GM21529 (cell line): ENCODE measurements at regions not wholly inside any gene's neighbourhood (a gene's known extent, or its start where the extent isn't known, plus 50 kb on each side); places are given as distances from the start of the nearest gene placed in this dataset.

ENCODE experiments used
- ATAC-seq: cut with Tn5 transposase; IDR thresholded peaks from one replicate; pipeline ENCODE4 v1.9.1; 2021; ENCODE audit not compliant: unreplicated experiment

- no peak for ATAC-seq
Observed at GRCh38 chr17:72206376-72206775, 85.6 kb downstream of the SOX9 start.

GRCh38 chr17:72208832-72209231, 88.0 kb downstream of the SOX9 start:
- ATAC-seq, result no peak

- no peak for ATAC-seq
Observed at GRCh38 chr17:72212041-72212440, 91.2 kb downstream of the SOX9 start.

DNA sequence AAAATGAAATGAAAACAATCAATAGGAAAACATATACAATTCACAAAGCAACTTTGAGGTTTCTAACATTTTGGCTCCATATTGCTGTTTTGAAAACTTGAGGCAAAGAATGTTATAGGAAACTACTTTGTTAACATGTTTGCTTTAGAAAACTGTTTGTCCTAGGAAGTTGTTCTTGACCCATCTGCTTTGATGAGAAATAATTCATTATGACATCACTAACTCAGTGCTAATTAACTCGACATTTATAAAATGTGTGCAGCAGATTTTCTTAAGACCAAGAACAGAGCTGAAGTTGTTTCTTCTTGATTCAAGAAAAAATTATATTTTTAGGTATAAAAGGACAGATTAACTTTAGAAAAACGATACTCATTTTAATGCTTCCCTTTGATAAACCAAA, 94.7 kb downstream of the SOX9 start:
- no peak for ATAC-seq

- ATAC-seq, result no peak
Observed at GRCh38 chr17:72215928-72216327, 95.1 kb downstream of the SOX9 start.

GRCh38 chr17:72219137-72219823, 98.5 kb downstream of the SOX9 start:
- ATAC-seq, result no peak

DNA sequence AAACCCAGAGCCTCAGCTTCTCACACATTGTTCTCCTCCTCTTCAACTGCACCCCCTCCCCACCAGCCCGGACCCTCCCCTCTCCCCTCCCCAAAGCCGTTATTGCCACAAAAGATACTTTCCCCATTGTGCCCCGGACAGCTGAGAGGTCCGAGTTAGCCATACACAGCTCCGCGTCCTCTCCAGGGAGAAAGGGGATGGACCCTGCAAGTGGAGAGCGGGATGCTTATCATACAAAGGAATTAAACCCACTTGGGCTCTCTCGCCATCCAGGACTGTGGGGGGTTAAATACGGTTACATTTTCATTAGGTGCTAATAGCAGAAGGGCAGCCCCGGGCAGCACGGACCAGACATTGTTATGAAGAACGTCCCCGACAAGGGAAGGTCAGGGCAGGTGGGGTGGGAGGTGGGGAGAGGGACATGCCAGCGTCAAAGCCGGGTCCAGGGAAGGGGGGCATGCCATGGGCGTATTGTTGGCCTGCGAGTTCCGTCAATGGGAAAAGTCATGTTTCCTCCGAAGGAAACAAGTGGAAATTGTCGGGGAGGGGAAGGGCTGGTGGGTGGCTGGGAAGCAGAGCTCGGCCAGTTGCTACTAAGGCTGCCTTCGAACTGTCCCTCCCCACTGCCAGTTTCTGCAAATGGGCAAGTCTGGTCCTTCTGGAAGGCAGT, 99.1 kb downstream of the SOX9 start:
- ATAC-seq, result no peak

- ATAC-seq, result no peak
Observed at GRCh38 chr17:72222661-72223380, 102.0 kb downstream of the SOX9 start.

DNA sequence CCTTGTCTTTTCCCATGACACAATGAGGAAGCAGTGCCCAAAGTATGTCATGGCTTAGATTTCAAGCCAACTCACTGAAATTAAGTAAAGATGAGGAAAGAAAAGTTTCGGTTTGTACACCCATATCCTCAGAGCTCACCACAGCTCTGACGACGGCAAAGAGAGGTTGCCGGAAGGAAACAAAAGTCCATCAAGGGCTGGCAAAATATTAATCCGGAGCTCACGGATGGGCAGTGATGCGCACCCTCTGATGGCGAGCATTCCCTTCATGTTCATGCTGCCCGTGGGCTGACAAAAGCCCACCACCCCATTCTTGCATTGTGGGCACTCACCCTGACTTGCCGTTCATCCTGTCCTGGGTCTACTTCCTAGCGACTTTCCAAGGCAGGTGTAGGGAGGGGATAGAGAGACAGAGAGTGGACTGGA, 103.1 kb downstream of the SOX9 start:
- no peak for ATAC-seq

DNA sequence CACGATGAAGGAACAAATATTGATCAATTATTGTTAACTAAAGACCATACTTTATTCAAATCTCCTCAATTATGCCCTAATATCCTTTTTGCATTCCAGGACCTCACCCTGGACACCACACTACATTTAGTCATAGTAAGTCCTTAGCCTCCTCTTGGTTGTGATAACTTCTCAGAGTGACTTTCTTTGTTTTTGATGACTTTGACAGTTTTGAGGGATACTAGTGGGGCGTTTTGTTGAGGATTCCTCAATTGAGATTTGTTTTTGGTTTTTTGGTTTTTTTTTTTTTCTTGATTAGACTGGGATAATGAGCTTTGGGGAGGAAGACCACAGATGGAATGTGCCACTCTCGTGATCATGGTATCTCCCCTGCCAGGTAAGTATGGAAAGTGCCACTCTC, 105.5 kb downstream of the SOX9 start:
- no peak for ATAC-seq

DNA sequence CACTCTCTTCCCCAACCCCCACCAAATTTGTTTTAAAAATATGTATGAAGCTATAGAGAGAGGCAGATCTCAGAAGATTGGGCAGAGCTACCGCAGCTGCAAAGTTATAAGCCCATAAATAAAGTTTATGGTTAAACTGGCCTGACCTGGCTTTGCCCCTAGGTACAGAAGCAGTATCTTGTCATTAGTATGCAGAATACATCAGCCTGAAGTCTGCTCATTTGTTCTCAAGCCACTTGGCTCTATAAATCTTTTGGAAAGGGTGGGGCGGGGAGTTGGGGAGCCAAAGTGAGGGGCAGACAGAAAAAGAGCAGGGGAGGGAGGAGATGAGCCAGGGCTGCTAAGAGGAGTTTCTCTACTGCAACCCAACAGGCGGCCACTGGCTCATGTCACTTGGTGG, 113.2 kb downstream of the SOX9 start:
- no peak for ATAC-seq

DNA sequence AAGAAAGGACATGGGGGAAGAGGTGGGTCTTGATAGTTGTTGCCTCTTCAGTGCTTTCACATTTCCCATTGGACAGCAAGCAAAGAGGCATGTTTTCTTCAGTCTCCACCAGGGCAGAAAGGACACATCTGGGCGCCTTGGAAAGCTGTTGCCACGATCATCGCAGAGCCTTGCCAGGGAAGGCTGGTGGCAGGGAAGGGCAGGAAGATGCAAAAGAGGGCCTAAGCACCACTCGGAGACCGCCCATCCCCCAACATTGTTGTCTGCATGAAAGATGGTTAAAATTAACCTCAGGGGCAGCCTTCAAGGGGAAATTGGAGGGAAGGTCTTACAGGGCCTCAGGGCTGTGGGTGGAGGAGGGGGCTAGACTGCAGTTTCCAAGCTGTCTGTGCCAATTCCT, 114.2 kb downstream of the SOX9 start:
- no peak for ATAC-seq

- ATAC-seq, result no peak
Observed at GRCh38 chr17:72236980-72237633, 116.3 kb downstream of the SOX9 start.

DNA sequence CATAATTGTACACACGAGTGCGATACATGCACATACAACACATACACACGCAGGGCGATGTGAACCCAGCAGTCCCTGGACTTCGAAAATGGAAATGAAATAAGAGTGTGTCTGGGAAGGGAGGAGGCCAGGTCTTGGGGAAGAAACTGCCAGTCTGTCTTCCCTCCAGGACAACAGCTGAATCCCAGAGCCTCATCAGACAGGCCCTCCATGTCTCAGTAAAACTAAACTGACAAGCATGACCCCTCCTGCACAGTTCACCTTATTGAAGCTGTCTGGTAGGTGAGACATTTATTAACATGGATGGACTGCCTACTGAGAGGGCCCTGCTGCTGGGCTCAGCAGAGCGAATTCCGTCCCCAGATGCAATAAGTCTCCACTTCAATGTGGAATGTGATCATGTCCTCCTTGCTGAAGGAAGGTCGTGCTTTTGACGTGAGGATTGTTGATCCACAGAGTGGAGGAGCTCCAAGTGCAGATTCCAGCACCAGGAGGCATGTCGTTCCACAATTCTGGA, 117.4 kb downstream of the SOX9 start:
- ATAC-seq, result no peak

DNA sequence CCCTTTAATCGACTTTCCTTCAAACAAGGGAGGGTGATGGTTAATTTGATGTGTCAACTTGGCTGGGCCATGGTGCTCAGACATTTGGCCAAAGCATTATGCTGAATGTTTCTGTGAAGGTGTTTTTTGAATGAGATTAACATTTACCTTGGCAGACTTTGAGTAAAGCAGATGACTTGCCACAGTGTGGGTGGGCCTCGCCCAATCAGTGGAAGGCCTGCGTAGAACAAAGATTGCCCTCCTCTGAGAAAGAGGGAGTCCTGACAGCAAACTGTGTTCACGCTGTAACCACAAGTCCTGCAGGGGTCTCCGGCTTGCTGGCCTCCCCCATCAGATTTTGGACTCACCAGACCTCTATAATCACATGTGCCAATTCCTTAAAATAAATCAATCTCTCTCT, 118.7 kb downstream of the SOX9 start:
- ATAC-seq, result no peak

GRCh38 chr17:72240333-72240732, 119.5 kb downstream of the SOX9 start:
- no peak for ATAC-seq

- no peak for ATAC-seq
Observed at GRCh38 chr17:72244494-72244893, 123.7 kb downstream of the SOX9 start.

- no peak for ATAC-seq
Observed at GRCh38 chr17:72244956-72245355, 124.1 kb downstream of the SOX9 start.

GRCh38 chr17:72249441-72249840, 128.6 kb downstream of the SOX9 start:
- no peak for ATAC-seq

GRCh38 chr17:72250206-72250605, 129.4 kb downstream of the SOX9 start:
- ATAC-seq, result no peak

DNA sequence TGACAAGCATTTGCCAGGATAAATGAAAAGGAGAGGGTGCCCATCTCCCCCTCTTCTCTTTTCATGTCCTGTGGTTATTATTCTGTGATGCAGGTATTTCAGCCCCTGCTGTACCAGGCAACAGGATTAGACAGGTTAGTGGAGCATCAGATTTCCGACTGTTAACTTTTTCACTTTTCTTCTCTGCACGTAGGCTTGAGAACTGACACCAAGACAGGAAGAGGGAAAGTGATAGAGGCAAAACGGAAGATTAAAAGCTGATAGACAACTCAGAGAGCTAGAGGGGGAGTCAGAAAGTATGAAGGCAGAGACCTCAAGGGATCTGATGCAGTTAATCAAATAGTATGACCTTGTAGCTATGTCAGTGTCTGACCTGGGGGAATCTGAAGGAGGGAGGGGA, 132.8 kb downstream of the SOX9 start:
- ATAC-seq, result no peak
